ENCODE measurements at regions not wholly inside any gene's neighbourhood (a gene's known extent, or its start where the extent isn't known, plus 50 kb on each side); places are given as distances from the start of the nearest gene placed in this dataset.
"Not testable (repeated sequence)": the region's sequence is repeated elsewhere in the genome, so short reads cannot be mapped to it uniquely, and the experiment has no call there.

DNA sequence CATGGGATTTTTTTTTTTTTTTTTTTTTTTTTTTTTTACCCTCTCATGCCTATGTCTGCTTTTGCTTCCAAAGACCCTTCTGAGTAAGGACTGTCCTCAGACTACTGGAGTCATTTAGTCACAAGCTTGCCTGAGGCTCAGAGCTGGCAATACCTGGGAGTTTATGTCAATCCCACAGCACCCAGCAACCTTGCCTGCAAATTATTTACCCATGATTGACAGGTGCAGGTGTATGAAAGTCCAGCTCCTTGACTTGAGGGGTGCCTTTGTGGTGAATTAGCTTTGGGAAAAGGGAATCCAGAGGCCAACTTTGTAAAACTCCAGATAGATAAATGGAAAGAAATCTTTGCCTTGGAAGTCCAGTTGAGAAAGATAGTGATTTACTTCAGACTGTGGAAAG, 53.2 kb downstream of the PPIAL4G start:
- TF ChIP-seq, protein P1, sequence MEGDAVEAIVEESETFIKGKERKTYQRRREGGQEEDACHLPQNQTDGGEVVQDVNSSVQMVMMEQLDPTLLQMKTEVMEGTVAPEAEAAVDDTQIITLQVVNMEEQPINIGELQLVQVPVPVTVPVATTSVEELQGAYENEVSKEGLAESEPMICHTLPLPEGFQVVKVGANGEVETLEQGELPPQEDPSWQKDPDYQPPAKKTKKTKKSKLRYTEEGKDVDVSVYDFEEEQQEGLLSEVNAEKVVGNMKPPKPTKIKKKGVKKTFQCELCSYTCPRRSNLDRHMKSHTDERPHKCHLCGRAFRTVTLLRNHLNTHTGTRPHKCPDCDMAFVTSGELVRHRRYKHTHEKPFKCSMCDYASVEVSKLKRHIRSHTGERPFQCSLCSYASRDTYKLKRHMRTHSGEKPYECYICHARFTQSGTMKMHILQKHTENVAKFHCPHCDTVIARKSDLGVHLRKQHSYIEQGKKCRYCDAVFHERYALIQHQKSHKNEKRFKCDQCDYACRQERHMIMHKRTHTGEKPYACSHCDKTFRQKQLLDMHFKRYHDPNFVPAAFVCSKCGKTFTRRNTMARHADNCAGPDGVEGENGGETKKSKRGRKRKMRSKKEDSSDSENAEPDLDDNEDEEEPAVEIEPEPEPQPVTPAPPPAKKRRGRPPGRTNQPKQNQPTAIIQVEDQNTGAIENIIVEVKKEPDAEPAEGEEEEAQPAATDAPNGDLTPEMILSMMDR (IDR thresholded peaks at IDR 0.05) = not testable (repeated sequence)
- not testable (repeated sequence) for TF ChIP-seq EZH2 (IDR thresholded peaks at IDR 0.05)

Data from neural progenitor cell (in vitro differentiated cells).